Stomach (tissue), 4 donors: ENCODE measurements at regions not wholly inside any gene's neighbourhood (a gene's known extent, or its start where the extent isn't known, plus 50 kb on each side); places are given as distances from the start of the nearest gene placed in this dataset.

Experiments
- CTCF ChIP-seq, 7 experiments: fragments of 450-650 bp in 4 of 7; fragments of 200-600 bp in 3 of 7; sonication (generic) in 3 of 7; IDR thresholded peaks; one replicate each; pipeline ENCODE4 v1.5.1; 2016 to 2019; ENCODE audit warnings: antibody characterized with exemption in 7 of 7, control low read depth in 2 of 7, mild to moderate bottlenecking in 1 of 7
- POLR2A ChIP-seq, 4 donors: fragments of 450-650 bp; IDR thresholded peaks; one replicate each; pipeline ENCODE4 v1.6.1; 2016; ENCODE audit warnings: antibody characterized with exemption in 4 of 4, control low read depth in 2 of 4, mild to moderate bottlenecking in 1 of 4, moderate library complexity in 1 of 4

DNA sequence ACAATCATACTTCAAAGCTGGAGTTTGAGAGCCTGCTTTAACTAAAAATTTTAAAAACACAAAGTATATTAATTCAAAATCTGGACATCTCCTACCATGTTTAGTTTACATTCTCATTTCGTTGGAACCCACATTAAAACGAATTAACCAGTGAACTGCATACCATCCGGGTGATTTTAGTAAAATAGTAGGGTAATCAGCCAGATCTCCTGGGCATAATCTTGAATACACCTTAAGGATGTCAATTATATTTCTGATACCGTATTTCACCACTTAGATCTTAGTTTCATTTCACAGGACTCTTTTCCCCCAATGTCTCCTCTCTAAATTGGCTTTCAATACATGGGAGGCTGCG is 175.6 kb upstream of the PFKP start:
- TF ChIP-seq CTCF (IDR thresholded peaks at IDR 0.05) (no peak), POLR2A (IDR thresholded peaks at IDR 0.05) (no peak)
